ENCODE measurements at regions not wholly inside any gene's neighbourhood (a gene's known extent, or its start where the extent isn't known, plus 50 kb on each side); places are given as distances from the start of the nearest gene placed in this dataset.

DNA sequence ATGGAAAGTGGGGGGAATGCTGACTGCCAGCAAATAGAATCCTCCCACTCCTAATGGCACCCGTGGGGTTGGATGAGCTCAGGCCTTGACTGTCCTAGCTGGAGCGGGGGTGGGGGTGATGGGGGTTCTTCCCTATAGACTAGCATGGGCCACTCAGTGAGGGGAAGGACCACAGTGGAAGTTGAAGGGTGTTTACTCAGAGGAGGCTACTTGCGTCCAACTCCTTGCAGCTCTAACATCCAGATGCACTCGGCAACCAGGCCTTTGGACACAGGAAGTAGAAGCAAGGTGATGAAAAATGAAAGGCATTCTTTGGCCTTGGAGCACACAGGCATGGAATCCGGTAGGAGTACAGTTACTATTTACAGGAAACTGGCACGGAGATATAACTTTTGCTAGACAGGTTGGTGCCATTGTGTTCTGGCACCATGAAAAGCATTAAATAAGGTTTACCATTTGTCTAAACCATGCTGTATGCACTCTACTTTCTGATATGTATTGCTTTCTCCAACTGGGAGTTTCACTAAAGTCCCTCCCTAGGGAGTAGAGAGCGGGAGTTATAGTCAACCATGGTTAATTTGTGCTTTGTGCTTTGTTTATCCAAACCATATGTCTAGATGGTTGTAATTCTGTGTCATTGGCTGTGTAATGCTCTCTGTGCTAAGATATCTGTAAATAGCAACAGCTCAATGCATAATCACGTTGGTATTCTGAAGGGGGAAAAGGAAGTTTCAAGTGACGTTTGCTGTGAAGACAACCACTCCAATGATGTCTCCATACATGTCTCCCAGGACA, 125.3 kb downstream of the TSHZ3 start:
- Histone ChIP-seq H3K27ac (no peak overlapping the region), H3K27me3 (no peaks in the 10 kb centered on the region), H3K4me1 (no peaks in the 10 kb centered on the region), H3K36me3 (no peaks in the 10 kb centered on the region), H3K9me3 (no peaks in the 10 kb centered on the region), H3K4me3 (no peak overlapping the region)
- no peak for DNase-seq (ENCODE audit: low spot score in 2 of 2)
- WGBS: 62% methylated on average over 9 of the region's 9 CpGs
- TF ChIP-seq, protein P1, sequence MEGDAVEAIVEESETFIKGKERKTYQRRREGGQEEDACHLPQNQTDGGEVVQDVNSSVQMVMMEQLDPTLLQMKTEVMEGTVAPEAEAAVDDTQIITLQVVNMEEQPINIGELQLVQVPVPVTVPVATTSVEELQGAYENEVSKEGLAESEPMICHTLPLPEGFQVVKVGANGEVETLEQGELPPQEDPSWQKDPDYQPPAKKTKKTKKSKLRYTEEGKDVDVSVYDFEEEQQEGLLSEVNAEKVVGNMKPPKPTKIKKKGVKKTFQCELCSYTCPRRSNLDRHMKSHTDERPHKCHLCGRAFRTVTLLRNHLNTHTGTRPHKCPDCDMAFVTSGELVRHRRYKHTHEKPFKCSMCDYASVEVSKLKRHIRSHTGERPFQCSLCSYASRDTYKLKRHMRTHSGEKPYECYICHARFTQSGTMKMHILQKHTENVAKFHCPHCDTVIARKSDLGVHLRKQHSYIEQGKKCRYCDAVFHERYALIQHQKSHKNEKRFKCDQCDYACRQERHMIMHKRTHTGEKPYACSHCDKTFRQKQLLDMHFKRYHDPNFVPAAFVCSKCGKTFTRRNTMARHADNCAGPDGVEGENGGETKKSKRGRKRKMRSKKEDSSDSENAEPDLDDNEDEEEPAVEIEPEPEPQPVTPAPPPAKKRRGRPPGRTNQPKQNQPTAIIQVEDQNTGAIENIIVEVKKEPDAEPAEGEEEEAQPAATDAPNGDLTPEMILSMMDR (IDR thresholded peaks at IDR 0.05): no peak
- no peak for TF ChIP-seq POLR2AphosphoS5 (IDR thresholded peaks at IDR 0.05)
- TF ChIP-seq POLR2A (IDR thresholded peaks at IDR 0.05): no peak
- no peak for TF ChIP-seq EP300 (IDR thresholded peaks at IDR 0.05)

DNA sequence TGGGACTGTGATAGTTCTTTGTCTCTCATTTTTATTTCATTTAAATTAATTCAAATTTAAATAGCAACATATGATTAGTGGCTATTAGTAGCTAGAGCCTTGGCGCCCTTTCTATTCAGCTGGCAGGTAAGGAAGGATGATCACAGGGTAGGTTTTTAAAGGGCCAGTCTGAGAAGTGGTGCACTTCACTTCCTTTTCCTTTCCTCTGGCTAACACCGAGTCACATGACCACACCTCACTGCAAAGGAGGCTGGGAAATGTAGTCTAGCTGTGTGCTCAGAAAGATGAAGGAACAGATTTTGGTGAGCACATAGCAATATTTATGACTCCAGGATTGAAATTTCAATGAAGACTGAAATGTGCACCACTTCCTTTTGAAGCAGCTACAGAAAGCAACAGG, 128.7 kb downstream of the TSHZ3 start:
- Histone ChIP-seq H3K36me3 (no peaks in the 10 kb centered on the region), H3K27me3 (no peaks in the 10 kb centered on the region), H3K9me3 (no peaks in the 10 kb centered on the region), H3K4me1 (no peaks in the 10 kb centered on the region), H3K27ac (no peak overlapping the region), H3K4me3 (no peak overlapping the region)
- no peak for DNase-seq (ENCODE audit: low spot score in 2 of 2)
- 75% methylated on average over 2 of the region's 2 CpGs for WGBS
- no peak for TF ChIP-seq POLR2AphosphoS5 (IDR thresholded peaks at IDR 0.05)
- TF ChIP-seq, protein P1 (IDR thresholded peaks at IDR 0.05): no peak
- no peak for TF ChIP-seq POLR2A (IDR thresholded peaks at IDR 0.05)
- TF ChIP-seq EP300 (IDR thresholded peaks at IDR 0.05): no peak

DNA sequence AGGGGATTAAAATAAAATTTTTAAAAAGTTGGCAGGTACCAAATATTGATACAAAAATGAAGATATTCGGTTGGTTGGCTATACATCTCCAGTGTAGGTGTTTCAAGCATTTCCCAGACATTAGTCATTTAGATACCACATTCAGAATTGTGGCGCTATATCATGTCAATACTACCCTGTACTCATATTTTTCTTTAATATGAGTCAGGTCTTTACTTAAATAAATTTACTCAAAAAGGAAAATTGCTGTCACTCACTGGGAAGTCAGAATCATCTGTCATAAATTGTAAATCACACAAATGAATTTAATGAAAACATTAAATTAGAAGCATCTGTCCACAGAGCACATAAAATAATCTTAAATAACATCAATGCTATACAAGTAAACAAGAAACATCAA, 134.2 kb downstream of the TSHZ3 start:
- Histone ChIP-seq H3K4me3 (no peak overlapping the region), H3K36me3 (no peaks in the 10 kb centered on the region), H3K27me3 (no peaks in the 10 kb centered on the region), H3K4me1 (peaks cover 10% of the 10 kb centered on the region), H3K27ac (no peak overlapping the region), H3K9me3 (no peaks in the 10 kb centered on the region)
- no peak for TF ChIP-seq POLR2A (IDR thresholded peaks at IDR 0.05)
- no peak for TF ChIP-seq POLR2AphosphoS5 (IDR thresholded peaks at IDR 0.05)
- no peak for DNase-seq (ENCODE audit: low spot score in 2 of 2)
- 84% methylated on average over 2 of the region's 2 CpGs for WGBS

DNA sequence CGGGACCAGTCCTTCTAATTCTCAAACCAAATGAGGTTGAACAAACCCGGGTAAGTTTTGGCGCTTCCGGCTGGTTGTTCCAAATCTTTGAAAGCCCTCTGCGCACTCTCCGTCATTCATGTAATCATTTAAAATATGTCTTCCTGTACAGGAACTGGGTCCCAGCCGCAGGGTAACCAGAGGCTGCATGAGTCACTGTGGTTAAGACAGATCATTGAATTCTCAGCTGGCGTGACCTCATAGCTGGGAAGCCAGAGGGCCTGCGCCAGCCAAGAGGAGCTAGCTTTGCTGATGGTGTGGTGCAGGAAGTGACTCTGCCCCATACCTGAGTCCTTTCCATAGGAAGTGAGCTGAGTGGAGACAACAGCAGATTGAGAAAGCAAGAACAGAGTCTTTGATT, 135.2 kb downstream of the TSHZ3 start:
- H3K4me3 ChIP-seq: peak overlapping the region; percentile 10
- H3K27ac ChIP-seq: peak overlapping the region; percentile 27
- 8% methylated on average over 9 of the region's 9 CpGs for WGBS
- TF ChIP-seq POLR2AphosphoS5 (IDR thresholded peaks at IDR 0.05) (peak in 2 of 3 donors; percentile 60 to 66), POLR2A (IDR thresholded peaks at IDR 0.05) (no peak)
- peaks cover 10% of the 10 kb centered on the region for H3K4me1 ChIP-seq
- DNase-seq (ENCODE audit: low spot score in 2 of 2): peak; percentile 86 to 90
- no peaks in the 10 kb centered on the region for H3K36me3 ChIP-seq
- H3K9me3 ChIP-seq: no peaks in the 10 kb centered on the region
- H3K27me3 ChIP-seq: no peaks in the 10 kb centered on the region

DNA sequence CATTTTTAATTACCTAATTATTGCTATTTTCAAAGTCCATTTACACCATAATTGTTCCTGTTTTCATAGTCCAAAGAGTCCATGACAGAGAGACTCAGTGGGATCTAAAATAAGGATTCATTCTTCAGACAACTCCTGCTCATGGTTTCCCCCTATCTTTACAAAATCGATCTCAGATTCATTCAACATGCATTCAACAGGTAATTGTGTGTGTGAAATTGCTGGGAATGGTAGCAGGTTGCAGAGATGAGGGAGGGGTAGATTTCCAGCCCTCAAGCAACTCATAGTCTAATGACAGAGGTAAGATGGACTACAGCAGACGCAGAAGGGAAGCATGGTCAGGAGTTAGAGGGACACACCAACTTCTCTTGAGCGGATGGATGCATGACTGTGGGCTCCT, 138.1 kb downstream of the TSHZ3 start:
- no peak for DNase-seq (ENCODE audit: low spot score in 2 of 2)
- TF ChIP-seq, protein P1 (IDR thresholded peaks at IDR 0.05): no peak
- TF ChIP-seq POLR2A (IDR thresholded peaks at IDR 0.05): no peak
- no peak for TF ChIP-seq POLR2AphosphoS5 (IDR thresholded peaks at IDR 0.05)
- TF ChIP-seq EP300 (IDR thresholded peaks at IDR 0.05): no peak
- Histone ChIP-seq H3K4me1 (peaks cover 10% of the 10 kb centered on the region), H3K9me3 (no peaks in the 10 kb centered on the region), H3K4me3 (no peak overlapping the region), H3K27ac (no peak overlapping the region), H3K36me3 (no peaks in the 10 kb centered on the region), H3K27me3 (no peaks in the 10 kb centered on the region)
- 93% methylated on average over 3 of the region's 3 CpGs for WGBS

DNA sequence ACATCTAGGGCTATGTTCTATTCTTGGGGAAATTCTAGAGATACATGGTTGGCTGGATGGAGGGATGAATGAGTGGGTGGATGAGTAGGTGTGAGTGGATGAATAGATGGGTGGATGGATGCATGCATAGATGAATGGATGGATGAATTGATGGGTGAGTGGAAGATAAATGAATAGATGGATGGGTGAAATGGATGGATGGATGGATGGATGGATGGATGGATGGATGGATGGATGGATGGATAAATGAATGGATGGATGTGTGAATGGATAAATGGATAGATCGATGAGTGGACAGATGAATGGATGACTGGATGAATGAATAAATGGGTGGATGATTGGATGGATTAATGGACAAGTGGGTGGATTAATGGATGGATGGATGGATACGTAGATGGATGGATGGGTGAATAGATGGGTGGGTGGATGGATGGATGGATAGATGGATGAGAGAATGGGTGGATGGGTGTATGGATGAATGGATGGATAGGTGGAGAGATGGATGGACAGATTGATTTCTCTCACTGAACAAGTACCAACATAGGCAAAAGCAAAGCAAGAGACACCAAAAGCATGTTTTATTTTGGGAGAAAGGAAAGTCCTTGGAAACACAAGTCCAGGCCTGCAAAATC, 143.2 kb downstream of the TSHZ3 start:
- H3K36me3 ChIP-seq: no peaks in the 10 kb centered on the region
- DNase-seq (ENCODE audit: low spot score in 2 of 2): no peak
- 86% methylated on average over 2 of the region's 2 CpGs for WGBS
- H3K27ac ChIP-seq: no peak overlapping the region
- no peak overlapping the region for H3K4me3 ChIP-seq
- no peak for TF ChIP-seq EP300 (IDR thresholded peaks at IDR 0.05)
- H3K4me1 ChIP-seq: no peaks in the 10 kb centered on the region
- H3K9me3 ChIP-seq: no peaks in the 10 kb centered on the region
- H3K27me3 ChIP-seq: no peaks in the 10 kb centered on the region
